ENCODE measurements at regions not wholly inside any gene's neighbourhood (a gene's known extent, or its start where the extent isn't known, plus 50 kb on each side); places are given as distances from the start of the nearest gene placed in this dataset.

DNA sequence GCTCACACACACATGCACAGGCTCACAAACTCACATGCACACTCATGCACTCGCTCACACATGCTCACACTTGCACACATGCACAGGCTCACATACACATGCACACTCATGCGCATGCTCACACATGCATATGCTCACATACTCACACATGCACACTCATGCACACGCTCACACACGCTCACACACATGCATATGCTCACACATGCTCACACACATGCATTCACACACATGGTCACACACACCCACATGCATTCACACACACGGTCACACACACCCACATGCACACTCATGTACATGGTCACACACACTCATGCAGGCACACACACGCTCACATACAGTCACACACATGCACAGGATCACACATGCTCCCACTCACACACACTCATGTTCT lies 132.8 kb upstream of the SMAD3 start:
- TF ChIP-seq, protein P1, sequence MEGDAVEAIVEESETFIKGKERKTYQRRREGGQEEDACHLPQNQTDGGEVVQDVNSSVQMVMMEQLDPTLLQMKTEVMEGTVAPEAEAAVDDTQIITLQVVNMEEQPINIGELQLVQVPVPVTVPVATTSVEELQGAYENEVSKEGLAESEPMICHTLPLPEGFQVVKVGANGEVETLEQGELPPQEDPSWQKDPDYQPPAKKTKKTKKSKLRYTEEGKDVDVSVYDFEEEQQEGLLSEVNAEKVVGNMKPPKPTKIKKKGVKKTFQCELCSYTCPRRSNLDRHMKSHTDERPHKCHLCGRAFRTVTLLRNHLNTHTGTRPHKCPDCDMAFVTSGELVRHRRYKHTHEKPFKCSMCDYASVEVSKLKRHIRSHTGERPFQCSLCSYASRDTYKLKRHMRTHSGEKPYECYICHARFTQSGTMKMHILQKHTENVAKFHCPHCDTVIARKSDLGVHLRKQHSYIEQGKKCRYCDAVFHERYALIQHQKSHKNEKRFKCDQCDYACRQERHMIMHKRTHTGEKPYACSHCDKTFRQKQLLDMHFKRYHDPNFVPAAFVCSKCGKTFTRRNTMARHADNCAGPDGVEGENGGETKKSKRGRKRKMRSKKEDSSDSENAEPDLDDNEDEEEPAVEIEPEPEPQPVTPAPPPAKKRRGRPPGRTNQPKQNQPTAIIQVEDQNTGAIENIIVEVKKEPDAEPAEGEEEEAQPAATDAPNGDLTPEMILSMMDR (conservative IDR thresholded peaks at IDR 0.05; ENCODE audit: low read length) = no peak
- TF ChIP-seq EZH2phosphoT487 (IDR thresholded peaks at IDR 0.05; ENCODE audit: borderline replicate concordance) = no peak
